NCI-H82 treated with DMSO at 0.1 percent for 48 hours (cell line): ENCODE measurements at regions not wholly inside any gene's neighbourhood (a gene's known extent, or its start where the extent isn't known, plus 50 kb on each side); places are given as distances from the start of the nearest gene placed in this dataset.

Experiments
- DNase-seq: peaks from one replicate; lab custom pipeline; 2025; ENCODE audit not compliant: unreplicated experiment; lab: John Stamatoyannopoulos, UW

DNA sequence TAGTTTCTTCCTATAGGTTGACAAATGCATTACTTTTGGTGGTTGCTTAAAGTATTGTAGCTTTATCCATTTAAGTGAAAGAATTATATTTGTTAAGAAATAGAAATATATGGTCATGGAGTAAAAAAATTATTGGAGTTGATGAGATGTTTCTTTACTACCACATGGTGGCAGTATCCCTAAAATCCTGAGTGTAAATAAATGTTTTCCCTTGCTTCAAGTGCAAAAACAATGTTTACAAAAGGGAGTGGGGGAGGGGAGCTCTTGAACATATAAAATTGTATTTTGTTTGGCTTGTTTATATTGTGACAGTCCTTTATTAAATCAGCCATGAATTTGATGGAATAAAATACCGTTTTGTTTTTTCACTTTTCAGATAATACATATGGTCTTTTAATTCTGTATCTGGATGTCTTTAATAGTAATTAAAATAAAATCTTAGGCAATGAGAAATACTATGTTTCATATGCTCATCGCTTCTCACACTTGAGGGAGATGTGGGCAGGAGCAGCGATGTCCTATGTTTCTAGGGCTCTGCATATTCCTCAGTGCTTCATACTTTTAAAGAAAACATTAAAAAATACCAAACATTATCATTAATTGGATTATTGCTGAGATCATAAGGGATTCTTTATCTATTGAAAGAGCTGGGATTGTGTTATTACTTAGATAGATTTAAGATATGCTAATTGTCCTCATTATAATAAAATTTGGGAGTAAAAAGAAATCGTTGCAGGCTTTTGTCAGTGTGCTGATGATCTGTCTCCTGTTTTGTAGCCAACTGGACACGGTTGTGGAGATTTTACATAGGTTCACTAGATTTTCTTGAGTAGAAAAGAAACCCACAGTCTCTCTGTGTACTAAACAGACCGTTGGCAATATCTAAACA, 349.7 kb downstream of the TUSC7 start:
- peak; percentile 39 for DNase-seq

DNA sequence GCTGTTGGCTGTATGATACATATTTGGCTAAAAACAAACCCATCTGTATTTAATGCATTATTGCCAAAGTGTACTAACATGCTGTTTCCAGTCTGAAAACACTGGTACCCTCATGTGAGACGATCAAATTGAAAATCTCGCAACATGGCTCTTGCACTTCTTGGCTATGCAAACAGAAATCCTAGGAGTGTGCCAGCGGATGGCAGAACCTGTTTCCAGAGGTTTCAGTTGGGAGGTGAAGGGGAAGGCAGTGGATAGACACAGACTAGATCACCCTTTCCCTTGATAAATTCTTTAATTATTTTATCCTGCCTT, 350.3 kb downstream of the TUSC7 start:
- no peak for DNase-seq

DNA sequence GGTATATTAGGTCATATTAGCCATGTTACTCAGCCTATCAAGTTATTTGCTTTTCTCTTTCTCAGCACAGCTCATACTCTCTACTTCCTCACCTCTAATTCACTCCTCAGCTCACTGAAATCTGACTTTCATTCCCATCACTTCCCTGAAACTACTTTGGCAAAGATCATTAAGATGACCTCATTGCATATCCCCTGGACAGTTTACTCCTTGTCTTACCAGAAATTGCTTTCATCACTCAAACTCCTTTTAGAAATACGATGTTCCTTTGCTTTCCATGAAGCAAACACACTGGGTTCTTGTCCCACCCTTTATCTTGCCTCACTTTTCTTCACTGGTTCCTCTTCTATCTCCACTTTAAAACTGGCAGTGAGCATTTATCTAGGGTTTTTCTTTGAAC, 354.4 kb downstream of the TUSC7 start:
- DNase-seq, result no peak

DNA sequence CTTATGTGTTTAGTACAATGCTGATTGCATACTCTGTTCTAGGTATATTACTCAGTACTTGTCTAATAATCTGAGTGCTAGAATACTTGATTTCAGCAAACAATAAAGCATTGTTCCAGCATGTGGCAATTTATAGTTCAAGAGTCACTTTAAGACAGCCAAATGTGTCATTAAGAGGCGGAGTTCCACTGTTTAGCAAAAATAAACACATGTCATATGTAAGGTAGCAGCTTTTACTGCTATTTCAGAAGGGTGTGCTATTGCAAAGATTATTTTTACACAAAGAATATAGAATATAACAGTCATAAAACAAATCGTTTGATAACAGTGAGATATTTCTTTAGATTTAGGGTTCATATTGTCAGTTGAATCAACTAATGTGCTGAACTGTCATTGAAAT, 358.7 kb downstream of the TUSC7 start:
- DNase-seq, result no peak

DNA sequence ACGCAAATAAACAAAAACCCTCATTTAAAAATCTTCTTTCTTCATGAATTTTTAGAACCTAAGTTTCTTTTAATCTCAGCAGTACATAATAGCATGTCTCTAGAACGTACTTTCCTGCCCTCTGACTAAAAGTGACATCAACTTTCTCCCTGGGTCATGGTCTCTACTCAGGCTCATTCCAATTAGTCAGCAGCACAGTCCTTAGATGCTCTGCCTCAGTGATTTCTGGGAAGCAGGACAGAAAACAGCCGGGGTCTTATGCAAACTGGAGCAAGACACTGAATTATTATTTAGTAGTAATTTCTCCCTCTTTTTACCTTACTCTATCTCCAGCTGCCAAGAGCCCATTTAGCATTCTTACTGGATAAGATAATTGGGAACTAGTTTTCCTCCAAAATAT, 365.2 kb downstream of the TUSC7 start:
- DNase-seq, result no peak

DNA sequence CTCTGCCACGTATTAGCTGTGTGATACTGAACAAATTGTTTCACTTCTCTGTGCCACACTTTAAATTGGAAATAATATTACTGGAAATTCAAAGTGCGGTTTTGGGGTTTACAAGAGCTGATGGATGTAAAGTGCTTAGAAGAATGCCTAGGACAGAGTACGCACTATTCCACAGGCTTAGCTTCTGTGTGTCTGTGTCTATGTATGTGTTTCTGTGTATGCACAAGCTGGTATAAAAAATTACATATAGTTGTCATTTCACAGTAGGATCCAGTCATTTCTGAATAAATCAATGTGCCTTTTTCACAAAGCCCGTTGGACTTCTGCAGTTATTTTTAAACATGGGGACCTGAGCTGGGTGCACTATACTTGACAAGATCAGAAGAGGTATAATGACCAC, 370.4 kb downstream of the TUSC7 start:
- no peak for DNase-seq

DNA sequence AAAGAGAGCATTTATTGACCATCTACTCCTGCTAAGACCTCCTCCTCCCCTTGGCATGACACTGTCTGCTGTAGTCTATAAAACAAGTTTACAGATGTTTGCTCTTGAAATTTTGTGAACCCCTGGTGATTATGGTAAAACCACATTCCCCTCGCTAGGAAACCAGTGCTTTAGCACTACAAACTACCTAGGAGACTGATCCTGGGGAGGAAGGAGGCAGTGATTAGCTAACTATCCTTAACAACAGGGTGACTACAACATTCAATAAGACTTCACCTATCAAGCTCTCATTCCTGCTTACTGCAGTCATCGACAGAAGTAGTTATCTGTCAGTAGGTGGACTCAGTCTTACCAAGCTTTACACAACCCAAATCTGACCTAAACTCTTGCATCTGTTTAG, 371.3 kb downstream of the TUSC7 start:
- no peak for DNase-seq

DNA sequence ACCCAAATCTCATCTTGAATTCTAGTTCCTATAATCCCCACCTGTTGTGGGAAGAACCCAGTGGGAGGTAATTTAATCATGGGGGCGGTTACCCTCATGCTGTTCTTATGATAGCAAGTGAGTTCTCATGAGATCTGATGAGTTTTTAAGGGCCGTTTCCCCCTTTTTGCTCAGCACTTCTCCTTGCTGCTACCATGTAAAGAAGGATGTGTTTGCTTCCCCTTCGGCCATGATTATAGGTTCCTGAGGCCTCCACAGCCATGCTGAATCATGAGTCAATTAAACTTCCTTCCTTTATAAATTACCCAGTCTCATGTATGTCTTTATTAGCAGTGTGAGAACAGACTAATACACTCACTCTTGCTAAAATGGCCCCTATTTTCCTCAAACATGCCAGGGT, 374.7 kb downstream of the TUSC7 start:
- no peak for DNase-seq

DNA sequence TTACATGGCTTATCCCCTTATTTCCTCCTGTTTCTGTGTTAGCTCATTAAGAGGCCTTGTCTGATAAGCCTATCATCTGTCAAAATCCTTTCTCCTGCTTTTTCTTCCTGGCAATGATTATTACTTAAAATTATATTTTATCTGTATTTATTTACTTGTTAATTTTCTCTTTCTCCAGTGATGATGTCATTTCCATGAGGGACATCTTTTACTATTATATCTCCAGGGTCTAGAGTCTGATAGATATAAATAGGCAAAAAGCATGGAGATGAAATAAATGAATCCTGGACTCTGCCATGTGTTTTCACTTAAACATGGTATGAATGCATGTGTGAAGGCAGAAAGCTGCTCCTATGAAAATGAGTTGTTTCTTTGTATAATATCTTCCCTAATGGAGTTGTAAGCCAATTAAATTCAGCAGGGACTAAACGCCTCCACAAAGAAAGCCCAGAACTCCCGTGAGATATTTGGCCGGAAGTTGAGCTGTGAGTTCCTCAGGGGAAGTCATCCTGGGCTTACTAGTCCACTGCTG, 375.2 kb downstream of the TUSC7 start:
- peak; percentile 39 for DNase-seq

DNA sequence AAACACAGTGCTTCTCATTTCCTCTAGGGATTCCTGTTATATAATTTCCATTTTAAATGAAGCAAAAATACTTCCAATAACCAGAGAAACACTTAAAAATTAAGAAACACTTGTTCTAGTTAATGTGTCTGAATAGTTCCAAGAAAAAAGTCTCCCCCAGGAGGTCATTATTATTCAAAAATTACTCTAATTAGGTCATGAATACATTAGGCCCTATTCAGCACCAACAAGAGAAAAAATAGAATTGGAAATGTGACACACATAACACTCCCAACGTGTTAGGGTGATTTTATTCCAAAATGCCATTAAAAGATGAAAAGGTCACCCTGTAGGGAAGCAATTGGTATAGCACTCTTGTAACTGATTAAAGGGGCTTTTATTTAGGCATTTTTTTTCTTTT, 382.1 kb downstream of the TUSC7 start:
- DNase-seq, result no peak

DNA sequence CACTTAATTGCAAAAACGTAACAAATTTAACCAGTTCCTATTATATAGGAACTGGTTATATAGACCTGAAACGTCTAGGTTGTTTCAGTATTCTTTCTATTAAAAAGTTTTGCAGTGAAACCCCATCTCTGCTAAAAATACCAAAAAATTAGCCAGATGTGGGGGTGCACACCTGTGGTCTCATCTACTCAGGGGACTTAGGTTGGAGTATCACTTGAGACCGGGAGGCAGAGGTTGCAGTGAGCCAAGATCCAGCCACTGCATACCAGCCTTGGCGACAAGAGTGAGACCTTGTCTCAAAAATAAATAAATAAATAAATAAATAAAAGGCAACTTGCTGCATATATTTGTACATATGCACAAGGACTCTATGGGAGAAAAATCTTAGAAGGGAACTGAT, 387.0 kb downstream of the TUSC7 start:
- no peak for DNase-seq

DNA sequence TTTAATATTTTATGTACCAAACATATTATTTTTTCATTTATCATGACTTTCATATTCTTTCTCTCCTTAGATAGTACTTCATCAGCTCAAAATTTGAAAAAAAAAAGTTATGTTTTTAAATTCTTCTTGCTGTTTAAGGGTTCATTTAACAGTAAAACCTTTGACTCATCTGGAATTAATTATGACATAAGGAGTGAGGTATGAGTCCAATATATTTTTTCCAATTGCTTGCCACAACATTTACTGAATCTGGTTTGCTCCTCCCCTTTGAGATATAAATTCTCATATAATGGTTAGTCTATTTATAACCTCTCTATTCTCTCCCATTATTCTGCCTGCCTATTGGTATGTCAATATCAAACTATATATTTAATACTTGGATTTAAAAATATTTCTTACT, 387.8 kb downstream of the TUSC7 start:
- DNase-seq, result no peak

DNA sequence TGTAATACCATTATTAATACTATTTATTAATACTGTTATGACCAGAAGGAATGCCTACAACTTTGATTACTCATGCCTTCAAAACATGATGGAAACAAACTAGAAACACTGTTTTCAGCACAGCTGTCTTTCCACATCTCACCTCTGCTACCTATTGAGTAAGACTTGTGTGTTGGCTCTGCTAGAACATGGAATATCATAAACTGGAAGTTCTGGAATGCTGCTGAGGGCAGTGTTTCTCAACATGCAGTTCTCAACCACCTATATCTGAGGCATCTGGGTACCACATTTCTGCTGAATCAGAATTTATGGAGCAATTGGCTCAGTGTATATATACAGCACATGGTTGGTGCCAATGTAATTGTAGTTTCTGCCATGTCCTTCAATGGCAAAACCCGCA, 392.1 kb downstream of the TUSC7 start:
- no peak for DNase-seq

DNA sequence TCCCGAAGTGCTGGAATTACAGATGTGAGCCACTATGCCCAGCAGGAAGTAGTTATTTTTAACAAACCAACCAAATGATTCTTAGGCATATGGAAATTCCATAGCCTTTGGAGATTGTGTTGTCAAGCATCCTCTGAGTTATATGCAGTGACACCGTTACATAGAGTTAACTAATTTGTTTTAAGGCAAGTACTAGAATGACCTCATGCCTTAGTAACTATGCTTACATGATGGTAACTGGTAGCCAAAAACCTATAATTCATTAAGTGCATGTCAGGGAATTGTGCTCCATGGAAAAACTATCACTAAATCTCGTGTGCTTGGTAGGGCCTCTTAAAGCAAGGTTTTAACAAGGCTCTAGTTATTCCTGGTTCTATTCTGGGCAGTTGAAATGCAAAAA, 392.8 kb downstream of the TUSC7 start:
- no peak for DNase-seq

DNA sequence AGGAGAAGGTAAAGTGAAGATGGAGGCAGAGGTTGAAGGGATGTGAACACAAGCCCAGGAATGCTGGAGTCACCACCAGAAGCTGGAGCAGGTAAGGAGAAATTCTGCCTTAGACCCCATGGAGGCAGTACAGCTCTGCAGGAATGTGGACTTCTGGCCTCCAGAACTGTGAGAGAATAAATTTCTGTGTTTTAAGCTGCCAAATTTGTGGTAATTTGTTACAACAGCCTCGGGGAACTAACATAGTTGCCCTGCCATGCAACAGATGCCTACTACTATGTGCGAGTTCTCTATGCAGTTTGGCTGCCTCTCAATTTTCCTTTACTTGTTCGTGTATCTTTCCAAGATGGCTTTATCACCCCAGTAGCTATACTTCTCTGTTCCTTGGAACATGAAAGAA, 394.1 kb downstream of the TUSC7 start:
- DNase-seq, result no peak

DNA sequence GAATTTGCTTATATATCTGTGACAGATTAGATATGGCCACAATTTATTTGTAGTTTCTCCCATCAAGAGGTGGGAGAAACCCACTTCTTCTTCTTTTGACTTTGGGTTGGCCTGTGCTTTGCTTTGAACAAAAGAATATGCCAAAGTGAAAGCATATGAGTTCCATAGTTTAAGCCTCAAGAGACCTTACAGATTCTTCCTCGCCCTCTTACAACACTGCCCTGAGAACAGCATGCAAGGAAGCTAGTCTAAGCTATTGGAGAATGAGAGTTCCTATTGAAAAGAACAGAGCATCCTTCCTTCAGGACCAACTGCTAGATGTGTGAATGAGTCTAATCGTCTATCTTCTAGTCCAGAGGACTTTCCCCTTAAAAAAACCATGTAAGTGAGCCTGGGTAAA, 394.8 kb downstream of the TUSC7 start:
- DNase-seq, result no peak

DNA sequence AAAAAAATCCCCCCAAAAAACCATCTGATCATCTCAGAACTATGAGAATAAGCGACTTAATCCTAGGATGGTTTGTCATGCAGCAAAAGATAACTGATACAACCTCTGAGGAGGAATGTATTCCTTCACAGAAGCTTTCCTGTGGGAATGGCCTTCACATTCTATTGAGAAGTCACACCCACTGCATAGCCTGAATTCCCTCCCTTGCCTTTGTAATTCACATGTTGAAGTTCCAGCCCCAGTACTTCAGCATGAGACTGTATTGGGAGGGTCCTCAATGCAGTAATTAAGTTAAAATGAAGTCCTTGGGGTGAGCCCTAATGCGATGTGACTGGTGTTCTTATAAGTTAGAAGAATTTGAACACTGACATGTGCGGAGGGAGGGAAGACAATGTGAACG, 395.2 kb downstream of the TUSC7 start:
- no peak for DNase-seq

DNA sequence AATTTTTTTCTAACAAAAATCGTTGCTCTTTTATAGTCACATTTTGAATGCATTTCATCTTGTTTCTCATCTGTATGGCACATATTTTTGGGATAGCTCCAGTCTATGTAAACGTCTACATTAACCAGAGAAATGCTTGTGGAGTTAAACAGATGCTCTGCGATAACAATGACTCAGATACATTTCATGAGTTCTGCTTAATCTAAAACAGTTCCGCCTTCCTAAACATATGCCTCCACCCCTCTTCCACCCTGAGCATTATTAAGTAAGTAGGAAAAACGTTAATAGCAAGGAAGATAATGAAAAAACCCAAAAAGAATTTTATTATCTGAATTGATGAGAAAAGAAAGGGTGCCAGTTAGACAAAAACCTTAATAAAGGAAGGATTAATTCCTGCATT, 396.1 kb downstream of the TUSC7 start:
- DNase-seq, result no peak

DNA sequence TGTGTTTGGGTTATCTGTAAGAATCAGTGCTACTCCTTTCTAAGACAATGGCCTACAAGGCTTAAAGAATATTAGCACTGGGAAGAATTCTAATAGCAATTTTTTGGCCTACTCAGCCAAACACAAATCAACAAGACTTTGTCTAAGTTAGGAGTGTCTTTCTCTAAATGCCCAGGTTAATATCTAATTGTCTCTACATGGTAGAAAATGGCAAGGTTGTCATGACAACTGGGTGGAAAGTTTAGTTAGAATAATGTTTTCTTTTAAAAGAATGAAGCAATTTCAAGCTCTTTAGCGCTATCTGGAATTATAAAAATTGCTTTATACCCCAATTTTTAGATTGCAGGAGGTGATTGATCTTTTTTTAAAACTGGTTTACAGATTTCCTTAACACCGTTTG, 396.8 kb downstream of the TUSC7 start:
- DNase-seq, result no peak

DNA sequence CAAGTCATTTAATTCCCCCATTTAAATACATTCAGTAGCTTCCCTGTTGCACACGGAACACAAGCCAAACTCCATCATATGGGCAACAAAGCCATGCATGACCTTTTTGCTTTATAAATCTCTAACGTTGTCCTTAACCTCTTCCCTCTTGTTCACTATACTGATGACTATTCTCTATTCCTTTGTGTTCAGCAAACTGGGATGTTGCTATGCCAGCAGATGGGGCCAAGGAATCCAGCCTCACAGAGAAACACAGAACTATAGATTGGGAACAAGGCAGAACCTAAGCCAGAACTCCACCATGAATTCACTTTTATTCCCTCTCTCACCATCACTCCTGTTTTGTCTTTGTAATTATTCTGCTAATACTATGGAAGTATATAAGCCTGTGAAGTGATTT, 398.4 kb downstream of the TUSC7 start:
- DNase-seq, result no peak

DNA sequence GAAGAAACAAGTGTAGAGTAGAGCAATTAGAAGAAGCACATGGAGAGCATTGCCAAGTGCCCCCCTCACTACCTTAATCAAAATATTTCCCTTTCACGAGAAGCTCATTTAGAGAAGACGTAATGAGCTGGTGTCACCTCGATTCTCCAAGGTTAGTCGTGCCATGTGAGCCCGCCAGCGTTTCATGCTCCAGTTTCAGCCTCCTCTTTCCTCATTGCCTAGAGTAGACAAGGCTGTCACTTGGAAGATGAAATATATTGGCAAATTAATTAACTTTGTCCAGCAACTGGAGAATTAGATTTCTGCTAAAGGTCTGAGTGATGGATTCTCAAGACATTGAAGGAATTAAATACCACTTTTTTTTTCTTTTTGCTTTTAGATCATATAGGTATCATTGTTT, 399.6 kb downstream of the TUSC7 start:
- no peak for DNase-seq

DNA sequence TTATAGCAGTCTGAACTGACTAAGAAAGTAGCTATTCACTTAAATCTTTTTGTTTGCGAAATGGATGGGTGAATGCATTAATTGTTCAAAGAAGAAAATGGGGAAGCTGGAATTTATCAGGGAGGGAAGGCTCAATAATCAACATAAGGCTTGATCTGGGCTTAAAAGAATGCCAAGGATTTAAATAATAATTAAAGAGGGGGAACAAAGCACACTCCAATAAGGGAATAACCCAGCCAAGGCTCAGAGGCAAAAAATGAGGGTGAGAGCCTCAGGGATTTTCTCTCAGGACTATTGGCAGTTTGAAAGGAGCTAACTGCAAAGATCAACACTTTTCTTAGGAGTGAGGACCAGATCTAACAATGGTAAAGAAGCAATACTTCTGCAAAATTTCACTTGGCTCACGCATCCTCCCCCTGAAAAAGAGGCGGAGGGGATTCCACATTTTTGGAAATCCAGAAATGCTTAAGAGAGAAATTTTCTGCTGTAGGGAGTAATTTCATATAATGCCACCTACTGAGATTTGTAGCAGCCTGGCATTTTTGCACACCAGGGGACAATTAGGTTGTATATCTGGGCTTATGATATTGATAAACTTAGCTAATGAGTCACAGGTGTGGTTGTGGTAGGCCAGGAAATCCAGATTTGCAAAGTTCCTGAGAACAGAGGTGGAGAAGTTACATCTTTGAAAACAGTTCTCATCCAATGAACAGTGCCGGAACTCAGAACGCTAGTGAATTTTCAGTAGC, 405.1 kb downstream of the TUSC7 start:
- no peak for DNase-seq
